NCI-H2227 (cell line): ENCODE measurements at regions not wholly inside any gene's neighbourhood (a gene's known extent, or its start where the extent isn't known, plus 50 kb on each side); places are given as distances from the start of the nearest gene placed in this dataset.

Source experiments
- DNase-seq: peaks from one replicate; lab custom pipeline; 2025; ENCODE audit not compliant: unreplicated experiment; lab: John Stamatoyannopoulos, UW

DNA sequence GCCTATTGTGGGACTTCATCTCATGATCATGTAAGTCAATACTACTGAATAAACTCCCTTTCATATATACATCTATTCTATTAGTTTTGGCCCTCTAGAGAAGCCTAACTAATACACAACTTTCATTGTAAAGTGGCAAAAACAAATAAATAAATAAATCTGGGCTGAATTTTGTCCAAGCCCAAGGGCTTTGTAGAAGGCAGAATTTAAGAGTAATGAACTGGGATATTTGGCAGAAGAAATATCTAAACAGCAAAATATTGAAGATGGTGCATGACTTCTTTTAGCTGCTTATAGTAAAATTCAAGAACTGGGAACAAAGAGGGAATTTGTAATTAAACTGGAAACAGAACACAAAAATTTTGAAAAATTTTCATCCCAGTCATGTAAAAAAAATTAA lies 246.7 kb upstream of the GULP1 start:
- no peak for DNase-seq

DNA sequence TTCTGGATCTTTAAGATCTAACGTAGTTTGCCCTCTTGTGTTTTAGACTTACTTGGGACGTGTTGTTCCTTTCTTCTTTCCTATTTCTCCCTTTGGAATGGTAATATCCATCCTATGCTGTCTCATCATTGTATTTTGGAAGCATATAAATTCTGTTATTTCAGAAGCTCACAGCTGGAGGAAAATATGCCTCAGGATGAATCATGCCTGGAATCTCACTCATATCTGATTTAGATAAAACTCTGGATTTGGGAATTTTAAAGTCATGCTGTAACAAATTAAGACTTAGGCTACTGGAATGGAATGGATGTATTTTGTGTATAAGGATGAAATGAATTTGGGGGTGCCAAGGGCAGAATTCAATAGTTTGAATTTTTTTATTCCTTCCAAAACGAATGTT lies 245.2 kb upstream of the GULP1 start:
- DNase-seq, result no peak

- no peak for DNase-seq
Measured at GRCh38 chr2:188047735-188048134, 243.9 kb upstream of the GULP1 start.

GRCh38 chr2:188050726-188051125 lies 240.9 kb upstream of the GULP1 start:
- DNase-seq, result no peak

DNA sequence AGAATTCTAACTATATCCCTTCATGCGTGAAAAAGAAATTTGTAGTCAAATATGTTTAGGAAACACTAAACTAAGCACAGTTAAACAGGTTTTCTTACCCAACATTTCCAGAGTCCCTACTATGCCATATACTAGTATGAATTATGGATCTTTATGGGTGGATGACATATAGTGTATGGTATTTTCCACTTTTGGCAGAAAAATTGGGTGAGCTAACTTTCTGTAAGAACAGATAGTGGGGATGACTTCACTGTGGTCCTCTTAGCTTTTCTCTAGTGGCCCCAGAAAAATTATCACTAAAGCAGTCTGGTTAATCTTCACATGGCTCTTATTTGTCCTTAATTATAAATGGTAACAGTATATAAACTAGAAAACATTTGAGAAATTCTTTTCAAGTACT lies 240.0 kb upstream of the GULP1 start:
- no peak for DNase-seq

- DNase-seq, result no peak
Measured at GRCh38 chr2:188065386-188065785, 226.3 kb upstream of the GULP1 start.

GRCh38 chr2:188068093-188068492 lies 223.6 kb upstream of the GULP1 start:
- no peak for DNase-seq

DNA sequence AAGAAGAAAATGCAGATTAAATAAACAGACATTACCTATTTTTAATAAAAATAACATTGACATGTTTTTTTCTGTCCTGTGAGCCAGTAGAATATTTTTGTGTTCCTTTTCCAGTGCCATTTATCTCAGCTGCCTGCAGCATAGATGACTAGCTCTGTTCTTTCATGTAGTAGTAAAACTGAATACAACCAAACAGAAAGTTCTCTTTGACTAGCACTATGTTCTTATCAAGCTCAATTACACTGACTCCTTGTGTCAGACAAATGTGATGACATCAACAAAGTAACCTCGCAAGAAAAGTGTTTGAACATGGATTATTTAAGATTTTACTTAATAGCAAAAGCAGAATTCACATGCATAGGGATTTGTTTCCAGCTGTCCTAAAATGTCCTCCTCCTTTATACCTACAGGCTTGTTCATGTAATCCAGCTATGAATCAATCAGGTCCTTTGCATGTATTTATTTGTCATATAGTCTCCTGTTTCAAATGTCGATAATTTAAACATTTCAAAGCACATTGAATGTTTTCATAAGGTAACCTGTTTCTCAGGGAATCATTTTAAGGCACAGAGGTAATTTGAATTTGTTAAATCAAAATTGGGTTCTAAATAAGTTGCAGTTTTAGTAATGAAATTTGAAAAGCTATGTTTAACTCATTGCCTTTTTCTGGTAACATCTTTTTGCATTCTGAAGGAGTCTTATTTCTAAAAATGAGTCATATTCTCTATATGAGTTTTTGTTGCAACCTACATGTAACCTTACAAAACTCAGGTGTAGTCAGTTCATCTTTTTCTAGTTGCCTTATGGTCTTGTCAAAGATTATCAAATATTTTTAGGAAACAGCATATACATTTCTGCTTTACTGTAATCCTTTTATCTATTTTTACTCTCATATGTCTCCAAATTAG lies 215.3 kb upstream of the GULP1 start:
- DNase-seq, result no peak

GRCh38 chr2:188077757-188078156 lies 213.9 kb upstream of the GULP1 start:
- no peak for DNase-seq

- DNase-seq, result no peak
Measured at GRCh38 chr2:188078534-188078933, 213.1 kb upstream of the GULP1 start.

DNA sequence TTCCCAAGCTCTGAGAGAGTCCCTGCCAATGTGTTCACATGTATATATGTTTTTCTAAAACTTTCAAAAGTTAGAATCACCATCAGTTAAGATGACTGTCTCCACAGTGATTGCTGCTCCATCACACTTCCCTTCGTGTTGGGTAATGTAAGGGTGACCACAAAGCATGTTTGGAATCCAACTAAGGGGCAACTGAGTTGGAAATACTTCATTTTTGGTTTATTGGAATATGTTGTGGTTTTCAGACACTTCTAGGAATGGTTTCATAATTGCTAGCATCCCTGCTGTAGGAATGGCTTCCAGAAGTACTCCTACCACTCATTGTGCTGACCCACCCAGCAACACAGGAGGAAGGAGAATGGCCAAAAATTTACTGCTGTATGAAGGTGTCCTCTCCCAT lies 212.5 kb upstream of the GULP1 start:
- no peak for DNase-seq

- DNase-seq, result no peak
Measured at GRCh38 chr2:188085421-188085820, 206.3 kb upstream of the GULP1 start.

GRCh38 chr2:188089901-188090300 lies 201.8 kb upstream of the GULP1 start:
- DNase-seq, result no peak

DNA sequence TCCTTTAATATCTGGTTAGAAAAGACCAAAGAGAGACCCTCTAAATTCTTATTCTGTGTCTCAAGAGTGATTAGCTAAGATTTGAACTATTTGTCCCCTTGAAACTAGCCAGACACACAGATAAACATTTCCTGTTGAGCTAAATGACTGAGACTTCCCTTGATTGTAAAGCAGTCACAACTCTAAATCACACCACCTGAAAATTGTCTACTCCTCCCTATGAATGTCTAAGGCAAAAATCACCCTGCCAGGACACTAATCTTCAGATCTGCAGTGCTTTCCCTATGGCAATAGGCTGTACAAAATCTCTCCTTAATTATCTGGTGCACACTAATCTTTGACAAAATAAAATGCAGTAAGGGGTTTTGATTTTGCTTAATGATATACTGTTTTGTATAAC lies 200.5 kb upstream of the GULP1 start:
- no peak for DNase-seq

DNA sequence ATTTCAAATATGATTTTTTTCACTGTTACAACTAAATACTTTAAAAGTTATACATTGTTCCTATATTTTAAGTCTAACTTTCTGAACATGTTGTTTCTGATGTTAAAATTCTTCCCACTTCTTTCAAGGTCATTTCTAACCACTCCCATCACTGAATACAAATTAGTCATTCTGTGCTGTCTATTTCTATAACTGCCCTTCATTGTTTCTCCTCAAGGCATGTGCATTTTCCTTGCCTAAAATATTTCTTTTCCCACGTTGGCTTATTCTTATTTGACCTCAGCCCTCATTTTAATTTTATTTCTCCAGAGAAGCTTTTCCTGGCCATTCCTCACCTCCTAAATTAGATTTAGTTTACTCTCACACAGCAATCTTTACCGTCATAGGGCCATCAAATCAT lies 198.9 kb upstream of the GULP1 start:
- no peak for DNase-seq

DNA sequence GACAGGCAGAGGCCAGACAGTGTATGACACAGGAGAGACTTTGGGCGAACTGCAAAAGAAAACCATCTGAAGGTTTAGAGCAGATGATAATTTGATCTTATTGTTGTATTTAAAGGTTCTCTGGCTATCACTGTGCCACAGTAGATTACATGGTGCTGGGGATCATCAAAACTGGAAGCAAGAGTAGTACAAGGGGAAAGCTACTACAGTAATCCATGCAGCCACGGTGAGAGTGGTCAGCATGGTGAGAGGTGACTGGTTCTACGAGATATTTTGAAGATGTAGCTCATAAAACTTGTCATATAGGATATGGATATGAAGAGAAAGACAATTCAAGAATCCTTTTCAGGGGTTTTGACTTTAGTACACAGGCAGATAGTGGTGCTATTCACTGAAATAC lies 194.8 kb upstream of the GULP1 start:
- DNase-seq, result no peak

GRCh38 chr2:188102881-188103280 lies 188.8 kb upstream of the GULP1 start:
- DNase-seq, result no peak

DNA sequence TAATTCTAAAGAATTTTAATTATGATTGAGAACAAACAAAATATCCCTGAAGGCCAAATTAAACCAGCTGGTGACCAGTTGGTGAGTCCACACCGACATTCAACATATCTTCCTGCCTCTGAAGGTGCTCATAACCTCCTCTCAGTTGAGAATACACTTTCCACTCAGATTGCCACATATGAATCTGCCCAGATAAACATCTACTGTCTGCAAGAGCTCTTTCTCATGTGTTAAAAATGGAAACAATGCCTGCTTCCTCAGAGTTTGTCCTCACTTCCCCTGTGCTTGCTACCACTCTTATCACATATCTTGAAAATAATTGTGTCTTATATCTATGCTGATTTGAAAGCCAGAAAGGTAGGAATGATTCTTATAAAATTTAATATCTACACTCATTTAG lies 177.7 kb upstream of the GULP1 start:
- no peak for DNase-seq

GRCh38 chr2:188117706-188118105 lies 174.0 kb upstream of the GULP1 start:
- no peak for DNase-seq

GRCh38 chr2:188118431-188118830 lies 173.2 kb upstream of the GULP1 start:
- DNase-seq, result no peak

- DNase-seq, result no peak
Measured at GRCh38 chr2:188119112-188119838, 172.4 kb upstream of the GULP1 start.

GRCh38 chr2:188122985-188123384 lies 168.7 kb upstream of the GULP1 start:
- DNase-seq, result no peak
